ENCODE measurements at regions not wholly inside any gene's neighbourhood (a gene's known extent, or its start where the extent isn't known, plus 50 kb on each side); places are given as distances from the start of the nearest gene placed in this dataset.

DNA sequence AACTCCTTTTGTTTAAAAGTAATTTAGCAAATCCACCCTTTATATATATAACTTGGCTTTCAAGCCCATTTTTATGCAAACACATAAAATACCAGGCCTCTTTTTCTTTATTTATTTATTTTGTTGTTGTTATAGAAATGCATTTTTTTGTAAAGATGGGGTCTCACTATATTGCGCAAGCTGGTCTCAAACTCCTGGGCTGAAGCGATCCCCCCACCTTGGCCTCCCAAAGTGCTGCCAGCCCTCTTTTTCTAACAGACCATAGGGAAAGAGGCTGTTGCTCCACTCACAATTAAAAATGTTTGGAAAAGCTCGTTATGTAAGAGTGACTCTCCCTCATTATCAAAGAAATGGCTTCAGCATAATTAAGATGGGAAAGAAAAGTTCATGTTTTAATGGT, 440.9 kb downstream of the HACE1 start:
- no peak for DNase-seq (ENCODE audit: low spot score)

DNA sequence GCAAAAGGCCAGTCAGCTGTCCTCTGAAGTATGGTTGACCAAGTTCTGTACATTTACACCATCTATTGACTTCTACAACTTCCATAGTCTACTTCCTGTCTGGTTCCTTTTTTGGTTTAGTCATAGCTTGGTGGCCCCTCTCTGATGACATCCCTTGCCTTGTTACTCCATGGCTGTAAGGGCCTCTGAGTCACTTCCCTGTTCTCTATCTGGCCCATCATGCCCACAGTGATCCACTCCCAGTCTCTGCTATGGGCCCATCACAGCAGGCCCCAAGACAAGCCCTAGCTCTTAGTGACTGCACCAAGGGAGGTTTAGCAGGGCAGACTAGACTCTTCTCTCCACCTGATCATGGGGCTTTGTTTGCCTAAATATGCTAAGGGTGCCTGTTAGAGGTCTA, 441.6 kb downstream of the HACE1 start:
- no peak for DNase-seq (ENCODE audit: low spot score)

DNA sequence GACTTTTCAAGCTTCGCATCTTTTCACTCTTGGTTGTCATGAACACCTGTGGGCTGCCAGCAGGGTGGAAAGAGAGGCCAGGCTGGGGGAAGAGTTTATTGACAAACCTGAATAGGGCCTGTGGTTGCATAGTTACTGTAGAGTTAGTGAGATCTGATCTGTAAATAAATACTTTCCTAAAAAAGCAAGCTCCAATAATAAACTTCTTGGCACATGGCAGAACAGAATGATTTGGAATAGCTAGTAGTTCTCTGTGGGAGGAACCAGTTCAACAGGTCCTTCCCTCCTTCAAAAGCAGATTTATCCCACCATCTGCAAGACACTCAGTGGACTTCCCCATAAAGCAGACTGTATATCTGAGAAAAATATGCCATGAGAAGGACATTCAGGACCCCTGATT, 445.0 kb downstream of the HACE1 start:
- DNase-seq (ENCODE audit: low spot score): no peak

DNA sequence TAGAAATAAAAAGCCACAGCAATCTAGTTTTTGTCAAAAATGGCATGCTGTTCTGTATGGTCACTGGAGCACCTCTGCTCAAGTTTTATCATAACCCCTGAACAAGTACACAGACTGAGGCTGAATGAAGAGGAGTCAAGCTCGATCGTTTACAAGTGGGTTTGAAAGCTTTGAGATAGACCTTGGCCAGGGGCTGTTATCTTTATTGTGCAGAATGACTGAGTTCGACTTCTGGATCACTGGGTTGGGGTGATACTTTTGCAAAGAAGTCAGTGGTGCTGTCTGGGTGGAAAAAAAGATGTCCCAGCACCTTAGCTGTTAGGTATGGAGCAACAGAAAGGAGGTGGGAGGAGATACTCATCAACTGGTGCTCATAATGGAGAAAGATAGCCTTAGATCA, 446.0 kb downstream of the HACE1 start:
- no peak for DNase-seq (ENCODE audit: low spot score)

DNA sequence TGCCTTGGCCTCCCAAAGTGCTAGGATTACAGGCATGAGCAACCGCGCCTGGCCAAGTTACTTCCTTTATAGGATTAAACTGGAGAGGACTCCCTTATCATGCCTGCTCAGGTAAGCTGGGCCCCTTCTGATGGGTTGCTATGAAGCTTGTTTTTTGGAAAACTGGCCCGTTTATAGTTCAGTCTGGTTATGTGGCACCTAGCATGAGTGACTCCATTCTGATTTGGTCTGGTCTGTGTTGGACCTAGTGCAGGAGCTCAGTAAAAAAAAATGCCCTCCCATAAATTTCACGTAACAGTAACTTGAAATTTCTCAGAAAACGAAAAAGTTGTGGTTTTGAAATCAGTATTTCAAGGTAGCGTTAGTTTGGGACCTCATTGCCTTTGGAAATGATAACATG, 448.4 kb downstream of the HACE1 start:
- DNase-seq (ENCODE audit: low spot score): no peak

DNA sequence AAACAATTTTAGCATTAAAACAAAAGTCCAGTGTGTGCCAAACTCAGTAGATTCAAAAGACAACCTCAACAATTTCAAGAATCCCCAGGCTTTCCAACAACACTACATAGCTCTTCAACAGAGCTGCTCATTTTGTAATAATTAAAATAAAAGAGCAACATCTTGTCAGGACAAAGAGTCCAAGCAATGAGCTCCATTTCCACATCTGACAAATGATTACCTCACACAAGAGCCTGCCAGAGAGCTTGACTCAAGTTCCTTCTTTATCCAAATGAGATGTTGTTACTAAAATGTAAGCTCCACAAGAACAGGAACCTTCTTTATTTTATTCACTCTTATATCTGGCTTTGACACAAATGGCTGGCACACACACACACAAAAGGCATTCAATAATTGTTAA, 449.8 kb downstream of the HACE1 start:
- DNase-seq (ENCODE audit: low spot score): no peak

DNA sequence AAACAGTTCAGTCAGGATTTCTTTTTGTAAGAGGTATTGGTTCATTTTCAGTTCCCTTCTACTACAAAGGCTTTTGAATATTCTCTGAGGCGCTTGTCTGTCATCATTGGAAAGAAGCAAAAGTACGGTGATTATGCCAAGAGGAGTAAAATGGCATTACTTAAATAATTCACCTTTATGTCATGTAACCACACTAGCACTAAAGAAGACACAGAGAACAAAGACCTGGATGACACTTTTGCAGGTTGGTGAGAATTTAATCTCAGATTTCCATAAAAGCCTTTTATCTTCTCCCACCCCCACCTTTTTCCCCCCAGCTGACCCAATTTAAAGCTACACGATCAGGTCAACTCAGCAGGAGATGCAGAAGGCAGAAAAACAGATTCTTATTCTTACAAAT, 451.8 kb downstream of the HACE1 start:
- no peak for DNase-seq (ENCODE audit: low spot score)

DNA sequence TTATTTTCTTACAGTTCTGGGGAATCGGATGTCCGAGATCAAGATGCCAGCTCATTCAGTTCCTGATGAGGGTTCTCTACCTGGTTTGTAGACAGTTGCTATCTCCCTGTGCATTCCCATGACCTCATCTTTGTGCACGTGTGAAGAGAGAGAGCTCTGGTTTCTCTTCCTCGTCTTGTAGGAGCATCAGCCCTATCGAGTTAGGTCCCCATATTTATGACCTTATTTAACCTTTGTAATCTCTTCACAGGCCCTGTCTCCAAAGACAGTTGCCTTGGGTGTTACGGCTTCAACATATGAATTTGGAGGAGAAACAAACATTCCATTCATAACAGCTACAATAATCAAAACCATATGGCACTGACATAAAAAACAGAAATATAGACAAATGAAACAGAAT, 455.3 kb downstream of the HACE1 start:
- no peak for DNase-seq (ENCODE audit: low spot score)

DNA sequence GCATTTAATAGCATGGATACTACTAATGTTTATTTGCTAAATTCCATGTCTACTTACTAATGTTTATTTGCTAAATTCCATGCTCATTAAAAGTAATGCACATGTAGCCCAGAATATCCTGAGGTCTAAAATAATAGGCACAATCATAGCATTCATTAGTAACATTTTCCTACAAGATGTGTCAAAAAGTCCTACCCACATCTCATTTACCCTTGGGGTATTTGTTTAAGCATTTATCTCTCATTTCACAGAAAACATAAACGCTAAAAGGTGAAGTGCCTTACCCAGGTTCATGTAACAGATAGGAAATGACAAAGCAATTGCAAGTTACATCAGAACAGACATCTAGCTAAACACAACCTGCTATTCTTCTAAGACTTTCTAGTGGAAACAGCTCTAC, 457.1 kb downstream of the HACE1 start:
- no peak for DNase-seq (ENCODE audit: low spot score)

DNA sequence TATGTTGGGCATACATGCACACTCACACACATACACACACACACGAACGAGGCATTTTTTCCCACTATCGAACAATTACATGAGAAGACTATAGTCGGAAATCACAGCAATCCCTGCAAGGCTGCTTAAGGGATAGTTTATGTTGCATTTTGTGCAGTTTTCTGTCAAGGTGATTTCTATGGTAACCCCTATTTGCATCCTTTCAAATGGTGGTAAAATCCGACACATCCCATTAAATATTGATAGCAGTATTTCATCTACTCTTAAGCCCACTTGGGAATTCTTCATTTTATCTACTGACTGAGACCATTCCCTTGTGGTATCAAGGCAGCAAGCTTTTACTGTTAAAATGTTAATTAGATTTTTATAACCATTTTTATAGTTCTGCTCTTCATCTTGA, 457.8 kb downstream of the HACE1 start:
- DNase-seq (ENCODE audit: low spot score): no peak

DNA sequence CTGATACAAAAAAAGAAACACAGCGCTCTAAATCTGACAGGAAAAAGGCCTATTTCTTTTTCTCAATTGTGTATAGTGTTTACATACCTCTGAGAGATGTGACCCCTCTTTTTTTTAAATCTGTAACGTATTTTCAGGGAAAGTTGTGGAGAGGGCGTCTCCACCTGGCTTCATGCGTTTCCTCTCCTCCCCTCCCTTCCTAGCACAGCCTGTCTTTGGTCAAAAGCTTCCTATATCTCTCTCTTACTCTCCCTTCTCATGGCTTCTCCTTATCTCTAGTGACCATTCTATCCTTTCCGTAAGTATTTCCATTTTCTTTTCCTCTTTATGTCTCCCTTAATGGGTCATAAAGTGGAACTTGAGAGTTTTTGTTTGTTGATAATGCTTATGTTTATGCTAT, 458.9 kb downstream of the HACE1 start:
- DNase-seq (ENCODE audit: low spot score): no peak

DNA sequence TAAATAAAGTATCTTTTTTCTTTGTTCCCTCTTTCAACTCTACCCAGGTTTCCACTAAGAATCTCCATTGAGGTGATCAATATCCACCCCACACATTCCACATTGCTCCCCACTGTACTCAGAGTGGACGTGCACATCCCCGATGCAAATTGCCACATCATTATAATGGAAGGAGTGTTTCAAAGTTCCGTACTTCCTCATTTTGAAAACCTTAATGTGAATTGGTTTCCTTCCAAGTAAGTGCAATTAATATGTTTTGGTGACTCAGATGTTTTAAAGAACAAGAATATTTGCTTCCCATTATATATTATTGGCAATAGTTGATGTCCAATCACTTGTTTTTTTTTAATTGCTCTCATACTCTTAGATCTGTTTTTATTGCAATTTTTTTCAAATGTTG, 463.6 kb downstream of the HACE1 start:
- no peak for DNase-seq (ENCODE audit: low spot score)

DNA sequence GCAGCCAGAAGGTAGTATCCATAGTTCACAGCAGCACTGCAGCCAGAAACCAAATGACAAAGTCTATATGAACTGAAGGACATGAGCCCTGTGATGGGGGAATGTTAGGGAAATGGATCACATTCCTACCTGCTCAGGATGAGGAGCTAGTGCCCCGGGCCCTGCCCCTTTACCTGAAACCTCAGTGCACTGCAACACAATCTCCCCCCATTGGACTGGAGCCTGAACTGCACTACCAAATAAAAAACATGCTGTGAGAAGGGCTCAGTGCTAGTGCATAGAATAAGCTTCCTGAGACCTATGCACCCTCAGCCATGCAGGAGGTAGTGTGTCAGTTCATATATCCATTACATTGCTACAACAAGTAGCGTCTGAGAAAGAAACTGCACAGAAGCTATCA, 477.8 kb downstream of the HACE1 start:
- no peak for DNase-seq (ENCODE audit: low spot score)

DNA sequence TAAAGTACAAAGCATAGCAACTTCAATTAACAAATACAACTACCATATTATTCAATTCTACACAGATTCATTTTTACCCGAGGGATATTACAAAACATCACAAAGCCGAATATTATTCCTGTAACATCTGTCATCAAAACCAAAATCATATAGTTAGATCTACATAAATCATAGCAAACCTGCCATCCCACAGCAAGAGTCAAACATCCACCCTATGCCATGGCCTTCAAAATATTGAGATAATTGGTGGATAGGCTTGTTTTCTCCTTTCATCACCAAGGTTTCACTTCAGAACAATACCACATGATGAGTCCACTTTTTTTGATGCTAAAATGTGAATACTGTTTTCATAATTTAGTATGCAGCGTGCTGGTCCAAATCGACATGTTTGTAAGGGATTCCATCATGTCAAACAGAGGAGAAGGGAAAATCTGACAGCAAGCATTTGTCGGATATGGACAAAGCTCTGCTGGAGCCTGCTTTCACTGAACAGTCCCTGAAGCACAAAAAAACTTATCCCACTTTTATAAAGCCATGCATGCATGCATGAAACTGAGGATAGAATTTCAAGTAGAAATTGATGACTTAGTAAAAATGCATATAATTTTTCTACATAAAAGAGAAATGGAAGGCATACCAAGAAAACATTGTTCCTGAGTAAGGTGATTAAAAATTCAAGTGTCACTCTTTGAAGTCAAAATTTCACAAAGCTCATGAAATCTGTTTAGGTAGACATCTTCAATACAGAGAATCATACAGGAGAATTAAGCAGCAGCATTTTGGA, 494.1 kb downstream of the HACE1 start:
- no peak for DNase-seq (ENCODE audit: low spot score)

DNA sequence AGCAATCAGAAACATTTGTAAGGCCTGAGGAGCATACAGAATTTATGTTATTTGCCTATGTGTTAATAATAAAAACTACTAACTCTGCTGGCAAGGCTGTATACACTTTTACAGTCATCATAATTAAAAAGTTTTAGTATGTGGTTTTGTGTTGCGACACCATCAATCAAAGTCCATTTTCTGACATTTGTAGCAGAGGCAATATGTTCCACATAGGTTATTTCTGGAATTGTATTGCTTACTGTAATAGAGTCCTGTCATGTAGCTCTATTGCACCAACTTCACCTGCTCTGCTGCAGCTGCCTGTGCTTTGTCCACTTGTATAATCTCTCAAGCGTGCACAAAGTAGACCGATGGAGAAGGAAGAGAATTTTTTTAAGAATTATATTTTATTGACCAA, 501.8 kb downstream of the HACE1 start:
- DNase-seq (ENCODE audit: low spot score): no peak

DNA sequence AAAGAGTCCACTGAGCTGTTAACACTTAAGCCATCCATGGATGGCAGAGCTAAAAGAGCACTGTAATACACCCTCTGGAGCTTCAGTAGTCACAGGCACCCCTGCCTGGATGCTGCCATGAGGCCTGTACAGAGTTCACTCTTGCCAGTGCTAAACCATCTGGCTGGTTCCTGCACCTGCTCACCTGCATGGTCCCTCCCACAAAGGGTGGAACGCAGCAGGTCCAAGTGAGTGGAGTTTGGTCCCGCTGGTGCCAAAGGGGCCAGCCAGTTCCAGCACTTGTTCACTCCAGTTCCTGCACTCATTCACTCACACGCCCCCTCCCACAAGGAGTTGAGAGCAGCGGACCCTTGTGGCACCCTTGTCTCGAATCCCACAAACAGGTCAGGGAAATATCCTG, 503.5 kb downstream of the HACE1 start:
- DNase-seq (ENCODE audit: low spot score): no peak

DNA sequence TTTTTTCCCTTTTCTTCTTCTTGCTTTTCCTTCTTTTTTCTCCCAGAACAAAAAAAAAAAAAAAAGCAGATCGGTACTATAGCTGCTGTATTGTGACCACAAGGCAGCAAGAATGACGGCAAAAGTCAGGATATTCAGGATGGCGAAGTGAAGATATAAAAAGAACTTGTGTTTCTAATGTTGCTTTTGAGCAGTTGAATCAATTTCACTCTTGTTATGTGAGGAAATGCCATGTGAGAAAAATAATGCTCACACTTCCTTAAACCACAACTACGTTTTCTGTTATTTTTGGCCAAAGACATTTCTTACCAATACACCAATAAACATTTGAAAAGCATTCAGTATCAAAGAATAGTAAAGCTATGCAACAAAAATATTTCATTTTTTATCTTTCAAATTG, 510.5 kb downstream of the HACE1 start:
- DNase-seq (ENCODE audit: low spot score): no peak

DNA sequence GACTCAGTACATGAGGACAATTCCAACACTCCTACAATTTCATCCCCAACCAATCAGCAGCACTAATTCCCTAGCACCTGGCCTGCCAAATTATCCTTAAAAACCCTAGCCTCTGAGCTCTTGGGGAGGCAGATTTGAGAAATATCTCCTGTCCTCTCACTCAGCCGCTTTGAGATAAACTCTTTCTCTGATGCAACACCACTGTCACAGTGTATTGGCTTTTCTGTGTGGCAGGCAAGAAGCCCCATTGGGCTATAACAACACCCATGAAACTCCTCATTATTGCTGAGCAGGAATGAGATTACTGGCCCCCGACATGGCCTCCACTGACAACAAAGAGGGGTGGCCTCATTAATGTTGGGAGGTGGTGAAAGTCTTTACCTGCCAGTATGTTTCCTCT, 515.5 kb downstream of the HACE1 start:
- DNase-seq (ENCODE audit: low spot score): no peak

DNA sequence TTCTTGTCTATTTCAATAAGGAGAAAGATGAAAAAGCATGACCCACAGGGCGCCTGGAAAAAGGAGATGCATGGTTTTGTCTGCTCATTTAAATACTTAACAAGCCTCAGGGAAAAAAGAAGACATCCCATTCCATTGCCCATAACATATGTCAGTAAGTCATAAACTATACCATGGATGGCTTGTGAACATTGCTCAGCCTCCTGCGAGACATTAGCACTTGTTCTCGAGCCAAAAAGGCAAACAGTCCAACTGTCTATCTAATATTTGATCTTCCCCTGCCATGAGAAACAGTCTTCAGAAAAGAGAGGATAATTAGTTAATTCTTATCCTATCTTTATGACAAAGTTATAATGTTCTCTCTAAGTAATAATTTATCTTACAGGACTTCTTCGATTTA, 527.4 kb downstream of the HACE1 start:
- no peak for DNase-seq (ENCODE audit: low spot score)

DNA sequence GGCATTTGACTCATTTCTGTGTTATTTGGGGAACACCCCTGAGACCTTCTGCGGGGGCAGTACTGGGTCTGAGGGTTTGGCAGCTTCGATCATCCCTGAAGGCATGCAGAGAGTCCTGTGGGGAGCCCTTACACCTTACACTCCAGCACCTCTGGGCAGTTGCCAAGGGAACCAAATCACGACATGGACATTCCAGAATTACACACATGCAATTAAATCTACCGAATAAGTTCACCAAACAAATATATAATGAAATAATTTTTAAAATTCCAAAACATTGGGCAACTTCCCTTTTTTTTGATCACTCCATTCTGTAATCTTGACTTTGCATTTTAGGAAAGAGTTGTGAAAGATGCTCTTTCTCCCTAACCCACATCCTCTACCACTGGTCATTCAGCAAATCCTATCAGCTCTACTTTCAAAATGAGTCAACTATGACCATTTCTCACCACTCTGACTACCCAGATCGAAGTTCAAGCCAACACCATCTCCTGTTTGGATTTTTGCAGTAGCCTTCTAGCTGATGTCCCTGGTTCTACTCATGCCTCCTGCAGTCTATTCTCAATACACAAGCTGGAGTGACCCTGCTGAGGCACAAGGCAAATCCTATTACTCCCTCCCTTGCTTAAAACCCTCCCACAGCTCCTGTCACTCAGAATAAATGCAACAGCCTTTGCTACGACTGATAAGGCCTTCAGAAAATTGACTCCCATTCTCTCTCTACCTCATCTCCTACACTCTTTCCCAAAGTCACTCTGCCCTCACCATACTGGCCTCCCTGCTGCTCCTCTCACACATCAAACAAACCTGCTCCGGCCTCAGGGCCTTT, 533.3 kb downstream of the HACE1 start:
- DNase-seq (ENCODE audit: low spot score): no peak

DNA sequence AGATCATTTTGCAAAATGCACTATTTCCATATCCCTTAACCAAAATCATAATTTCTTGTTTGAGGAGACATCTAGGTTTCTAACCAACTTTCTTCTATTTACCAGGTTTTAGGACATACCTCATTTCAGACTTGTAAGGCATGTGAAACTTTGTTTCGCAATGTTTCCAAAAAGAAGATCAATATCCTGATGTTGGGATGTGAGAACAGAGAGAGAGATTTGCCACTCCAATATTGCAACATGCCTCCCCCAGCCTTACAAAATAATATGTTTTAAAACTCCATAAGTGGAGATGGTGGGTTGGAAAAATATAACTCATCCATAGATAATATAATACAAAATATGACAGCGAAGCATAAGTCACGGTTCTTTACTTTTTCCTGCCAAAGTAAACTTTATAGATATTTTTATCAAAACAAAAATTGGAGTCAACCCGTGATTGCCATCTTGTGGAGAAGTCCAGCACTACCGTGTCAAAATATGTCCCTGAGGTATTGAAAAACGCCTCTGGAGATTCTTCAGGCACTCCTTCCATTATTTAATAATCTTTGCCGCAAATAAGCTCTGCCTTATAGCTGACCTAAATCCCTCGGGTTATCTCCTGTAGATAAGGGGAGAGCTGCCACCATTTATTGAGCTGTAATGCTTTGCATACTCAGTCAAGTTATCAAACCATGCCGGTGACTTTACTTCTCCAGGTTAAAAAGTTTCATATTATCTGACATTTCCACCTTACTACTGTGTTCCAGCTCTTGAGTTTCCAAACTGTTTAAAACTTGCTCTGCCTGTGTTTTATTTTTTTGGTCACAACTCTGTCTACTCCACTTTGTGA, 534.2 kb downstream of the HACE1 start:
- DNase-seq (ENCODE audit: low spot score): peak; percentile 7

DNA sequence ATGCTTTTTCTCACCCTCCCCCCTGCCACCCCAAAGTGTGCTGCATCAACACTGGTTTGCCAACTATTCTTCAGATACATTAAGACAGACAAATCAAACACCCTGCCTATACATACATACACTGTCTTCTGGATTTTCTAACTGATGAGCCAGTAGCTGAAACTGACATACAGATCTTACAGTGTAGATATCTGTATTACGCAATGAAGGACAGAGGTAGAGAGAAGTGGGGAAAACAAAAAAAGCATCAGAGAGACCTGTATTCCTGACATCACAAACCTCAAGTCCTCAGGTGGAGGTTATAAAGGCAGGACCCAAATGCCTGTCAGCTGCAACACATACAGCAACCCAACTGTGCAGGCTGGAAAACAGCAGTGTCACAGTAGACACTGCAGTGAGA, 535.4 kb downstream of the HACE1 start:
- no peak for DNase-seq (ENCODE audit: low spot score)

DNA sequence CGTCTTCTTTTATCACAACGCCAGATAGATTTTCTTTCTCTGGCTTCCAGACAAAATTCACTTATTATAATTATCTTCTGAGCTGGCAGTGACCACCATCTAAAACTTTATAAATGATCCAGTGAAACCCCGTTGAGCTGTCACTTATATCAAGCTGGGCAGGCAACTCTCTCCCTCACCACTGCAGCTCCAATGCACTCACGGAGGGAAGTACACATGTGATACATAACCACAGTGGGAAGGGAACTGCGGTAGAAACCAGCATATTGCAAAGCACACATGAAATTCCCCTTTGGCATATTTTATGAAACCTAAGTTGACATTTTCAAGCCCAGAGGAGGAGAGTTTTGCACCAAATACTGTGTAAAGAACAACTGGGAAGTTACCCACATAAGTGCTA, 536.9 kb downstream of the HACE1 start:
- no peak for DNase-seq (ENCODE audit: low spot score)

Data from globus pallidus (tissue), 1 donor.